Breast epithelium (tissue), 3 donors: ENCODE measurements at regions not wholly inside any gene's neighbourhood (a gene's known extent, or its start where the extent isn't known, plus 50 kb on each side); places are given as distances from the start of the nearest gene placed in this dataset.

Experiments
- POLR2A ChIP-seq: fragments of 450-650 bp; IDR thresholded peaks from one replicate; pipeline ENCODE4 v1.6.1; 2016; ENCODE audit warnings: antibody characterized with exemption, mild to moderate bottlenecking, moderate library complexity
- TF ChIP-seq, protein P1 (sequence below), 3 donors: fragments of 450-650 bp; IDR thresholded peaks; one replicate each; pipeline ENCODE4 v1.5.1; 2016 to 2017; ENCODE audit warnings: antibody characterized with exemption in 3 of 3, mild to moderate bottlenecking in 3 of 3, moderate library complexity in 3 of 3

DNA sequence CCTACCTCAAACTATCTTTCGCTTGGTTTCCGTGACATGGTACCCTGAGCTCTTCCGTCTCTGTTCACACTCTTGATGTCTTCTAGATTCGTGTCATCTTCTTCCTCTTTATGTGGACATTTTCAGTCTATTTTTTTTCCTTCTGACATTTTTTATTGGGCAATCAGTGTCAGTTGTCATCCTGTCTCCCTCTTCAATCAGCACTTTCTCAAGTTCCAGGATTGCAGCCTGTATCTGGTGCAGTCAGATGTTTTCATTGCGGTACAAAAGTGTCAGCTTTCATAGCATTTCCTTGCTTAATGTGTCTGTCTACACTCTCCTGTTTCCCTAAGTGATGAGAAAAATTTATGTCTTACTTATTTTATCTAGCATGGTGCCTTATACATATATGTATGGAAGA, 51.1 kb upstream of the ETV1 start:
- TF ChIP-seq, protein P1, sequence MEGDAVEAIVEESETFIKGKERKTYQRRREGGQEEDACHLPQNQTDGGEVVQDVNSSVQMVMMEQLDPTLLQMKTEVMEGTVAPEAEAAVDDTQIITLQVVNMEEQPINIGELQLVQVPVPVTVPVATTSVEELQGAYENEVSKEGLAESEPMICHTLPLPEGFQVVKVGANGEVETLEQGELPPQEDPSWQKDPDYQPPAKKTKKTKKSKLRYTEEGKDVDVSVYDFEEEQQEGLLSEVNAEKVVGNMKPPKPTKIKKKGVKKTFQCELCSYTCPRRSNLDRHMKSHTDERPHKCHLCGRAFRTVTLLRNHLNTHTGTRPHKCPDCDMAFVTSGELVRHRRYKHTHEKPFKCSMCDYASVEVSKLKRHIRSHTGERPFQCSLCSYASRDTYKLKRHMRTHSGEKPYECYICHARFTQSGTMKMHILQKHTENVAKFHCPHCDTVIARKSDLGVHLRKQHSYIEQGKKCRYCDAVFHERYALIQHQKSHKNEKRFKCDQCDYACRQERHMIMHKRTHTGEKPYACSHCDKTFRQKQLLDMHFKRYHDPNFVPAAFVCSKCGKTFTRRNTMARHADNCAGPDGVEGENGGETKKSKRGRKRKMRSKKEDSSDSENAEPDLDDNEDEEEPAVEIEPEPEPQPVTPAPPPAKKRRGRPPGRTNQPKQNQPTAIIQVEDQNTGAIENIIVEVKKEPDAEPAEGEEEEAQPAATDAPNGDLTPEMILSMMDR (IDR thresholded peaks at IDR 0.05) = no peak
- TF ChIP-seq POLR2A = no peak
